ENCODE measurements at regions not wholly inside any gene's neighbourhood (a gene's known extent, or its start where the extent isn't known, plus 50 kb on each side); places are given as distances from the start of the nearest gene placed in this dataset.

DNA sequence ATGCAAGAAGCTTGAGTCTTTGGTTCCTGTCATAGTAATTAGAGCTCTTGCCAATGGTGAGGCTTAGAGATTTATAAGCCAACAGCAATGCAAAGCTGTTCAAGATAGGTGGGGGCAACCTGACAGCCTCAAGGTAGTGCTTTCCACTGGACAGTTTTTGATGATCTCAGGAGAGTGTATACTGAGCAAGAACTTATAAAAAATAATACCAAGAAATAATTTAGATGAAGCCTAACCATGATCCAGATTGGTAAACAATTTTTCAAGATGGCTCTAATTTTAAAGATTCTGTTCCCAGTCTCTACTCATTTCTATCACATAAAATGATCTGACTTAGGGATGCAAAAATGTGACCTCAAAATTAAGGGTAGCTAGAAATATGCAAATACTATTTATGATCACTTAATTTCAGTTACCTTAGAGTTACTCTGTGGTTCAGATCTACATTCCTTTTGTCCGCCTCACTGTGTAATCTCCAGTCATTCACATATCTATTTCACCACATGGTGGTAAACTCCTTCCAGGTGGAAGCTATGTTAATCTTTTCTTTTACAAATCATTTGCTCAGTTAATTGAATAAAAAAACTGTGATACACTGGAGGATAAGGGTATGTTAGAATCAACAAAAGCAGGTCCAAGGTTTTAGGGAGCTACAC lies 1228.0 kb upstream of the C9orf72 start:
- TF ChIP-seq, protein P1, sequence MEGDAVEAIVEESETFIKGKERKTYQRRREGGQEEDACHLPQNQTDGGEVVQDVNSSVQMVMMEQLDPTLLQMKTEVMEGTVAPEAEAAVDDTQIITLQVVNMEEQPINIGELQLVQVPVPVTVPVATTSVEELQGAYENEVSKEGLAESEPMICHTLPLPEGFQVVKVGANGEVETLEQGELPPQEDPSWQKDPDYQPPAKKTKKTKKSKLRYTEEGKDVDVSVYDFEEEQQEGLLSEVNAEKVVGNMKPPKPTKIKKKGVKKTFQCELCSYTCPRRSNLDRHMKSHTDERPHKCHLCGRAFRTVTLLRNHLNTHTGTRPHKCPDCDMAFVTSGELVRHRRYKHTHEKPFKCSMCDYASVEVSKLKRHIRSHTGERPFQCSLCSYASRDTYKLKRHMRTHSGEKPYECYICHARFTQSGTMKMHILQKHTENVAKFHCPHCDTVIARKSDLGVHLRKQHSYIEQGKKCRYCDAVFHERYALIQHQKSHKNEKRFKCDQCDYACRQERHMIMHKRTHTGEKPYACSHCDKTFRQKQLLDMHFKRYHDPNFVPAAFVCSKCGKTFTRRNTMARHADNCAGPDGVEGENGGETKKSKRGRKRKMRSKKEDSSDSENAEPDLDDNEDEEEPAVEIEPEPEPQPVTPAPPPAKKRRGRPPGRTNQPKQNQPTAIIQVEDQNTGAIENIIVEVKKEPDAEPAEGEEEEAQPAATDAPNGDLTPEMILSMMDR (IDR thresholded peaks at IDR 0.05), result no peak

DNA sequence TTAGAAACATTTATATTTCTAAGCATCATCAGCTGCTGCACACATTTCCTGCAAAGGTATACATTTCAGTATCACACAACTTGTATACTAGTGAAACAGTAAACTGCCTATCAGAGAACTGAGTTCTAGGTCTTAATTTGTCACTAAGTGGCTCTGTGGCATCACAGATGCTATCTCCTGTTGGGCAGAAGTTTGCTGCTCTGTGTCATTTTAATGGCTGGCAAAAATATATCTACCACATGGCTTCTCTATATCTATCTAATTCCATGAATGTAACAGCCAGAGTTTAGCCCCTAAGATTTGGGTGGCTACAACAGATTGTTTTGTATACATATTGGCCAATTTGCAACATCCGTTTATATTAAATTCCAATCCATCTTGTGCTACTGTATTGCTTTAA lies 1231.9 kb upstream of the C9orf72 start:
- TF ChIP-seq, protein P1 (IDR thresholded peaks at IDR 0.05), result no peak

DNA sequence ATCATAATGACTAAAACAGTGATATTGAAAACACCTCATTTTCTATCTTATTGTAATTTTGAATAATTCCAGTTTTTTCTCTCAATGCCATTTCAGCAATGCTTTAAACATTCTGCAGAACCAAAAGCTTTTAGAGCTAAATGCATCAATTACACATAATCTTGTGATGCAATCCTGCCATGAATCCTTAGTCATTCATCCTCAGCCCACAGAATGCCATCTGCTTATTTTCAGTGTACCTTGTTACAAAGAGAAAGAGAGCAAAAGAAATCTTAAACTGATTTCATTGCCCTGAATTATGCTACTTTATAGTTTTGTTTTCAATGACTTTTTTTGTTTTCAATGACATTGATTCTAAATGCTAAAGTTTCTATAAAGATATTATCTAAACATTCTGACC lies 1234.8 kb upstream of the C9orf72 start:
- TF ChIP-seq, protein P1 (IDR thresholded peaks at IDR 0.05), result no peak

DNA sequence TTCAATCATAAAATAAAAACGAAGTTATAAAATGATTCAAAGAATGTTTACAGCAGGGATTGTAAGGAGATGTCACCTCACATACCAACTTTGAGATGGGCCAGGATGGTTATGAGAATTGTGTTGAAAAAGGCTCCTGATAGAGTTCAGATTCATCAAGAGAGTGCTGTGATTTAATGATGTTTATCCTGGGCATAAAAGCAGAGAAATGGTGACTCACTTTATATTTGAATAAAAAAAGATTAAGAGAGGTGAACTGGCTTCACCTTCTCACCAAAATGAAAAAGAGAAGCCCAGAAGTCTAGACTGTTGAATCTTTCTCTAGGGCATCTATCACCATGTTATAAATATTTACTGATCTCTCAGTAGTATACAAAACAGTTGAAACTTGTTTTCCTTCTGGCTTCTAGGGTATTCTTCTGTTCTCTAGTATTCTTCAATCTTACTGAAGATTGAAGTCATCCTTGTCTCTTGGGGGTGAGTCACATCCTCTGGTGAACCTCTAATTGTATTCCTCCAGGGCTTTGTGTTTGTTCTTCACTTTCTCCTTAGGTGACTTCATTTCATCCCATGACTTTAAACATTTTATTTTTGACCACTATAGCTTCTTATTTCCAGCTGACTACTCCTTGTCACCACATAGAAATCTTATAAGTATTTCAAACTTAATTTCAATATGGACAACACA lies 1237.3 kb upstream of the C9orf72 start:
- TF ChIP-seq, protein P1 (IDR thresholded peaks at IDR 0.05), result no peak

DNA sequence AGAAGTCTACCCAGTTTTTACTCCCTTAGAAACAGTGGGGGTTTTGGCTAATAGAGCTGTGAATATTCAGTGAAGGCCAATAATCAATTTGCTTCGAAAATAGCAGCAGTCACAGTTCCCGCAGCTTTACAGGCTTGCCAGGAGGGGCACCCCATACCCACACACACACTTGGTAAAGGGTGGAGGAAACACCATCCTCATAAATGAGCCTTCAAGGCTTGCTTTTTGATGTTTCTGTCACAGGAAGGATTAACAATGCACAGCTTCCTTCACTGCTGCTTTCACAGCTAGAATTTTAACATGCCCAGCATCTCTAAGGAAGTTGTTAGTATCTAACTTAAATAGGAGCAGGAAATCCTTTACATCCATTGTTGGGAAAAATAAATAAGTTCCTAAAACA lies 1247.5 kb upstream of the C9orf72 start:
- TF ChIP-seq, protein P1 (IDR thresholded peaks at IDR 0.05), result no peak

DNA sequence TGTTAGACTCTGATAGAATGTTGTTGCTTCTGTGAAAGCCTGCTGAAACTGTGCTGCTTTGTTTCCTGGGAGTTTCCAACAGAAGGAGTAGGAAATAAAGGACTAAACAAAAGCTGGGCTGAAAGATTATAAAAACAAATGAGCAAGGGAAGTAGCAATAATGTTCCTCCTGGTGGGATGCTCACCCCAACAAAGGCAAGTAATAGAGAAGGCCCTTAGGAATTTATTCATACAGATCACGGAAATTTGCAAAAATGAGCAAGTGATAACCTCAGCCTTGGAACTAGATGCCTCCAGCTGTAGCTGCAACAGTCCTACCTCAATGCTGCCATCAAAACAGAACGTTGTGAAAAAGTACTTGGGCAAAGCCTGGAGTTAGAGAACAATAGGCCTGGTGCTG lies 1248.0 kb upstream of the C9orf72 start:
- TF ChIP-seq, protein P1 (IDR thresholded peaks at IDR 0.05), result no peak

DNA sequence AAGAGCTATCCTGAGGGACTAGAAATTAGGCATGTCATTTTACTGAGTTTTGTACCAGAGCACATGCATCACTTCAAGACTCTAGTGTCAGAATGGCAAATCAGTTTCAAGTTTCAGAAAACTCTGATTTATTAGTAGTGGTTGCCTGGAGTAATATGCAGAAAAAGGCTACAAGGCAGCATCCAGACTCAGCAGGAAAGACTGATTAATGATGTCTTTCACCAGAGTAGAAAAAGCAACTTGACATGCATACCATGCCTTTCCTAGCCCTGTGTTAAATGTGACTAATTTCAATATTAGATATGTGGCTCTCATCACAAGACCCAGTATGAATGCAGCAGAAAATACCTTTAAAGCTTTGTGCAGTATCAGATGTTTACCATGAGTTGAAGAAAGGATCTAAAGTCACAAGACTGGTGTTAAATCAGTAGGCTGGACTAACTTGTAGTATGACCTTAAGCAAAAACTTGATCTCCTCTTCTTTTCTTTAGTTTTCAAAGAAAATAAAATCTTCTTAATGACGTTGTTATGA lies 1251.2 kb upstream of the C9orf72 start:
- TF ChIP-seq, protein P1 (IDR thresholded peaks at IDR 0.05), result no peak
